GM19023 (cell line): ENCODE measurements at regions not wholly inside any gene's neighbourhood (a gene's known extent, or its start where the extent isn't known, plus 50 kb on each side); places are given as distances from the start of the nearest gene placed in this dataset.
"Not testable (repeated sequence)": the region's sequence is repeated elsewhere in the genome, so short reads cannot be mapped to it uniquely, and the experiment has no call there.

Experiments used
- ATAC-seq: cut with Tn5 transposase; IDR thresholded peaks from one replicate; pipeline ENCODE4 v1.9.1; 2021; ENCODE audit warnings: mild to moderate bottlenecking, moderate library complexity; ENCODE audit not compliant: unreplicated experiment

GRCh38 chr4:155592179-155592937, 74.3 kb upstream of the GUCY1A1 start:
- ATAC-seq, result no peak

- no peak for ATAC-seq
These were observed 74.9 kb upstream of the GUCY1A1 start for GRCh38 chr4:155591738-155592143.

- no peak for ATAC-seq
These were observed 75.7 kb upstream of the GUCY1A1 start for GRCh38 chr4:155590796-155591585.

GRCh38 chr4:155588437-155588836, 78.2 kb upstream of the GUCY1A1 start:
- no peak for ATAC-seq

GRCh38 chr4:155587766-155588165, 78.9 kb upstream of the GUCY1A1 start:
- ATAC-seq, result no peak

GRCh38 chr4:155582971-155583437, 83.6 kb upstream of the GUCY1A1 start:
- ATAC-seq, result no peak

- no peak for ATAC-seq
These were observed 84.6 kb upstream of the GUCY1A1 start for GRCh38 chr4:155582041-155582440.

- ATAC-seq, result no peak
These were observed 87.8 kb upstream of the GUCY1A1 start for GRCh38 chr4:155578726-155579370.

- ATAC-seq, result no peak
These were observed 88.4 kb upstream of the GUCY1A1 start for GRCh38 chr4:155578219-155578618.

- ATAC-seq, result not testable (repeated sequence)
These were observed 92.3 kb upstream of the GUCY1A1 start for GRCh38 chr4:155574329-155574728.

GRCh38 chr4:155573126-155573525, 93.5 kb upstream of the GUCY1A1 start:
- ATAC-seq, result no peak

- no peak for ATAC-seq
These were observed 94.4 kb upstream of the GUCY1A1 start for GRCh38 chr4:155572106-155572703.

GRCh38 chr4:155571184-155571944, 95.3 kb upstream of the GUCY1A1 start:
- ATAC-seq, result no peak

- no peak for ATAC-seq
These were observed 96.0 kb upstream of the GUCY1A1 start for GRCh38 chr4:155570661-155571060.

GRCh38 chr4:155569960-155570515, 96.6 kb upstream of the GUCY1A1 start:
- no peak for ATAC-seq

- ATAC-seq, result no peak
These were observed 97.2 kb upstream of the GUCY1A1 start for GRCh38 chr4:155569471-155569870.

- no peak for ATAC-seq
These were observed 97.9 kb upstream of the GUCY1A1 start for GRCh38 chr4:155568641-155569220.

- ATAC-seq, result no peak
These were observed 100.3 kb upstream of the GUCY1A1 start for GRCh38 chr4:155566354-155566753.

GRCh38 chr4:155565776-155566175, 100.9 kb upstream of the GUCY1A1 start:
- no peak for ATAC-seq

GRCh38 chr4:155565330-155565729, 101.3 kb upstream of the GUCY1A1 start:
- no peak for ATAC-seq
